DND-41 (cell line): ENCODE measurements at regions not wholly inside any gene's neighbourhood (a gene's known extent, or its start where the extent isn't known, plus 50 kb on each side); places are given as distances from the start of the nearest gene placed in this dataset.
A peak's percentile ranks its signal among the peaks of the same experiment; 100 is the strongest.

Source experiments
- ATAC-seq: fragments of 200-7000 bp; cut with Tn5 transposase; 3 replicates; pipeline ENCODE4 v1.9.1; 2021; ENCODE audit warnings: low read depth; ENCODE audit not compliant: insufficient read depth
- DNase-seq: peaks from one replicate; pipeline ENCODE4 v3.0.0-alpha.2; 2020
- H2AFZ ChIP-seq: 2 replicates; pipeline ENCODE4 v1.6.0; 2012; ENCODE audit warnings: low read depth, low read length
- H3K27ac ChIP-seq: 2 replicates; pipeline ENCODE4 v1.5.1; 2012; ENCODE audit warnings: low read length, inconsistent platforms
- H3K27me3 ChIP-seq: fragments of 200-600 bp; sonication (generic); 2 replicates; pipeline ENCODE4 v1.6.0; 2012; ENCODE audit warnings: low read length, mild to moderate bottlenecking, inconsistent platforms; ENCODE audit not compliant: insufficient read depth, poor library complexity
- H3K36me3 ChIP-seq: 2 replicates; pipeline ENCODE4 v1.5.1; 2012; ENCODE audit warnings: low read length, inconsistent platforms; ENCODE audit not compliant: insufficient read depth
- H3K4me1 ChIP-seq: 2 replicates; pipeline ENCODE4 v1.5.1; 2012; ENCODE audit warnings: mild to moderate bottlenecking, low read length; ENCODE audit not compliant: insufficient read depth
- H3K4me2 ChIP-seq: 2 replicates; pipeline ENCODE4 v1.6.0; 2012; ENCODE audit warnings: mild to moderate bottlenecking, moderate library complexity, low read length, inconsistent platforms; ENCODE audit not compliant: insufficient read depth
- H3K4me3 ChIP-seq, 2 experiments: fragments of 200-600 bp in 1 of 2; shearing (Covaris generic) in 1 of 2; 2 replicates each; pipeline ENCODE4 v1.5.1; 2012 to 2016; ENCODE audit warnings: inconsistent platforms in 2 of 2, low read length in 2 of 2, mild to moderate bottlenecking in 2 of 2, low read depth in 1 of 2, moderate library complexity in 1 of 2
- H3K79me2 ChIP-seq: 2 replicates; pipeline ENCODE4 v1.6.0; 2012; ENCODE audit warnings: low read length, inconsistent platforms; ENCODE audit not compliant: insufficient read depth
- H3K9ac ChIP-seq: 2 replicates; pipeline ENCODE4 v1.6.0; 2012; ENCODE audit warnings: low read depth, mild to moderate bottlenecking, inconsistent platforms, low read length, moderate library complexity
- H3K9me3 ChIP-seq: 2 replicates; pipeline ENCODE4 v1.5.1; 2012; ENCODE audit warnings: low read length, moderate library complexity, mild to moderate bottlenecking, inconsistent platforms; ENCODE audit not compliant: insufficient read depth, severe bottlenecking
- H4K20me1 ChIP-seq: 2 replicates; pipeline ENCODE4 v1.6.0; 2012; ENCODE audit warnings: low read length; ENCODE audit not compliant: insufficient read depth
- EZH2 ChIP-seq: IDR thresholded peaks from 3 replicates; pipeline ENCODE4 v1.6.1; 2012; ENCODE audit warnings: borderline replicate concordance, low read depth, mild to moderate bottlenecking, moderate library complexity, low read length, inconsistent platforms; ENCODE audit not compliant: severe bottlenecking
- TF ChIP-seq, protein P1 (sequence below): IDR thresholded peaks from 2 replicates; pipeline ENCODE4 v1.5.1; 2012; ENCODE audit warnings: borderline replicate concordance, low read length, moderate library complexity, mild to moderate bottlenecking; ENCODE audit not compliant: poor library complexity, severe bottlenecking; ENCODE audit errors: extremely low read depth

DNA sequence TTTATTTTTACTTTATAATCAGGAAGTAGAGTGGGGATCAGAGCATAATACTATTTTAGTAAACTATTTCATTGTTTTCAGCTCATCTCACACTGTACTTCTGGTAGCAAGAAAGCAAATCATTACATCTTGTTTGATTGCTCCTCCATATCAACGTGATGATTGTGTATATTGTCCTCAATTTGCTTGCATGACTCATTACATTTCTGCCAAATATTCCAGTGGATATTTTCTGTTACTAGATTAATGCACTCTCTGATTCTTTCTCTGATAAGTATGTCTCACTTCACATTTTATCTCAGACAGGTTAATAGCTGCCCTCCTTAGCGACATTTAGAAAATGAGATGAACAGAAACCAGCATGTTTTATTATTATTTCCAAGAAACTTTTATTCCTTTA lies 1145.3 kb downstream of the OTOL1 start:
- peak overlapping the region; percentile 64 for H3K9ac ChIP-seq
- peaks cover 31% of the 10 kb centered on the region for H3K79me2 ChIP-seq
- H3K27me3 ChIP-seq = no peaks in the 10 kb centered on the region
- H3K9me3 ChIP-seq = peaks cover 37% of the 10 kb centered on the region
- H2AFZ ChIP-seq = no peak overlapping the region
- H3K27ac ChIP-seq = peak overlapping the region; percentile 92
- peak overlapping the region; percentile 52 for H3K4me2 ChIP-seq
- peaks cover 49% of the 10 kb centered on the region for H3K4me1 ChIP-seq
- no peak for TF ChIP-seq EZH2
- TF ChIP-seq, protein P1, sequence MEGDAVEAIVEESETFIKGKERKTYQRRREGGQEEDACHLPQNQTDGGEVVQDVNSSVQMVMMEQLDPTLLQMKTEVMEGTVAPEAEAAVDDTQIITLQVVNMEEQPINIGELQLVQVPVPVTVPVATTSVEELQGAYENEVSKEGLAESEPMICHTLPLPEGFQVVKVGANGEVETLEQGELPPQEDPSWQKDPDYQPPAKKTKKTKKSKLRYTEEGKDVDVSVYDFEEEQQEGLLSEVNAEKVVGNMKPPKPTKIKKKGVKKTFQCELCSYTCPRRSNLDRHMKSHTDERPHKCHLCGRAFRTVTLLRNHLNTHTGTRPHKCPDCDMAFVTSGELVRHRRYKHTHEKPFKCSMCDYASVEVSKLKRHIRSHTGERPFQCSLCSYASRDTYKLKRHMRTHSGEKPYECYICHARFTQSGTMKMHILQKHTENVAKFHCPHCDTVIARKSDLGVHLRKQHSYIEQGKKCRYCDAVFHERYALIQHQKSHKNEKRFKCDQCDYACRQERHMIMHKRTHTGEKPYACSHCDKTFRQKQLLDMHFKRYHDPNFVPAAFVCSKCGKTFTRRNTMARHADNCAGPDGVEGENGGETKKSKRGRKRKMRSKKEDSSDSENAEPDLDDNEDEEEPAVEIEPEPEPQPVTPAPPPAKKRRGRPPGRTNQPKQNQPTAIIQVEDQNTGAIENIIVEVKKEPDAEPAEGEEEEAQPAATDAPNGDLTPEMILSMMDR = no peak
- no peaks in the 10 kb centered on the region for H4K20me1 ChIP-seq
- peak overlapping the region in 1 of 2 experiments; percentile 28; a peak in 2 of 4 replicates for H3K4me3 ChIP-seq
- peak; percentile 3 for DNase-seq
- peak; percentile 60 for ATAC-seq
- H3K36me3 ChIP-seq = peaks cover 30% of the 10 kb centered on the region

GRCh38 chr3:162643245-162643644 lies 1146.6 kb downstream of the OTOL1 start:
- peak; percentile 52 for ATAC-seq
- H3K36me3 ChIP-seq = peaks cover 27% of the 10 kb centered on the region
- no peak overlapping the region for H3K4me3 ChIP-seq
- peaks cover 36% of the 10 kb centered on the region for H3K9me3 ChIP-seq
- peak; percentile 38 for DNase-seq
- H3K27ac ChIP-seq = peak overlapping the region; percentile 92
- peak overlapping the region; percentile 64 for H3K9ac ChIP-seq
- no peaks in the 10 kb centered on the region for H4K20me1 ChIP-seq
- TF ChIP-seq, protein P1 = no peak
- no peak for TF ChIP-seq EZH2
- H3K4me1 ChIP-seq = peaks cover 49% of the 10 kb centered on the region
- peak overlapping the region; percentile 65 for H2AFZ ChIP-seq
- H3K4me2 ChIP-seq = peak overlapping the region; percentile 52; the same call in 1 of the 2 replicates
- H3K79me2 ChIP-seq = peaks cover 18% of the 10 kb centered on the region
- H3K27me3 ChIP-seq = no peaks in the 10 kb centered on the region

- peaks cover 9% of the 10 kb centered on the region for H3K36me3 ChIP-seq
- peak overlapping the region; percentile 45; the same call in 1 of the 2 replicates for H3K27ac ChIP-seq
- no peak overlapping the region for H2AFZ ChIP-seq
- H3K79me2 ChIP-seq = no peaks in the 10 kb centered on the region
- H3K9me3 ChIP-seq = peaks cover 32% of the 10 kb centered on the region
- H3K4me2 ChIP-seq = no peak overlapping the region
- no peaks in the 10 kb centered on the region for H3K27me3 ChIP-seq
- no peak for ATAC-seq
- no peak overlapping the region for H3K9ac ChIP-seq
- H3K4me3 ChIP-seq = peak overlapping the region in 1 of 2 experiments; percentile 28; a peak in 1 of 4 replicates
- no peak for TF ChIP-seq EZH2
- TF ChIP-seq, protein P1 = no peak
- DNase-seq = no peak
- H3K4me1 ChIP-seq = peaks cover 43% of the 10 kb centered on the region
- H4K20me1 ChIP-seq = no peaks in the 10 kb centered on the region
These were observed 1150.7 kb downstream of the OTOL1 start for GRCh38 chr3:162647321-162647720.

- no peak overlapping the region for H3K27ac ChIP-seq
- H3K79me2 ChIP-seq = no peaks in the 10 kb centered on the region
- TF ChIP-seq EZH2 = no peak
- TF ChIP-seq, protein P1 = no peak
- no peak for ATAC-seq
- no peaks in the 10 kb centered on the region for H3K36me3 ChIP-seq
- no peak for DNase-seq
- H3K4me2 ChIP-seq = no peak overlapping the region
- H2AFZ ChIP-seq = peak overlapping the region; percentile 8; the same call in 1 of the 2 replicates
- no peak overlapping the region for H3K4me3 ChIP-seq
- H4K20me1 ChIP-seq = no peaks in the 10 kb centered on the region
- H3K27me3 ChIP-seq = no peaks in the 10 kb centered on the region
- no peak overlapping the region for H3K9ac ChIP-seq
- no peaks in the 10 kb centered on the region for H3K4me1 ChIP-seq
- peaks cover 7% of the 10 kb centered on the region for H3K9me3 ChIP-seq
These were observed 1161.4 kb downstream of the OTOL1 start for GRCh38 chr3:162658003-162658402.
